ENCODE measurements at regions not wholly inside any gene's neighbourhood (a gene's known extent, or its start where the extent isn't known, plus 50 kb on each side); places are given as distances from the start of the nearest gene placed in this dataset.

DNA sequence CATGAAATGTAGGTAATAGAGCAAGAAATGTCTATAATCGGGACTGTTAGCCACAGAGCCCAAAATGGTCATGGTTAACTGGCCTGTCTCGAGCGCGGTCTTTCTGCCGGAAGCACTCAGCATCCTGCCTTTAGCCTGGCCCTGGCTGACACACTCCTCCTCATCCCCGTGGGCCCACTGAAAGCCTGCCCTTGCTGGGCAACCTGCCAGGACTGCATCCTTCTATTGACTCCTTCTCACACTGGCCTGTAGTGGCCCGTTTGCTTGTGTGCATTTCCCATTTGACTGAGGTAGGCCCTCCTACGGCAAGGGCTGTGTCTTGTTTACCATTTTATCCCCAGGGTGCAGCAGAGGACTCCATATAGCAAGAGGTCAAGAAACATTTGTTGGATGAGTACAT, 215.7 kb downstream of the ATPSCKMT start:
- TF ChIP-seq CTCF (IDR thresholded peaks at IDR 0.05; ENCODE audit: low read length) = no peak
- no peak for TF ChIP-seq EZH2 (IDR thresholded peaks at IDR 0.05; ENCODE audit: borderline replicate concordance, low read length)
